Thyroid gland (tissue), 4 donors: ENCODE measurements at regions not wholly inside any gene's neighbourhood (a gene's known extent, or its start where the extent isn't known, plus 50 kb on each side); places are given as distances from the start of the nearest gene placed in this dataset.

Experiments used
- POLR2A ChIP-seq, 2 donors: fragments of 450-650 bp; IDR thresholded peaks; one replicate each; pipeline ENCODE4 v1.6.1; 2017; ENCODE audit warnings: antibody characterized with exemption in 2 of 2, mild to moderate bottlenecking in 2 of 2, moderate library complexity in 1 of 2
- TF ChIP-seq, protein P1 (sequence below), 6 experiments: fragments of 200-600 bp in 3 of 6; fragments of 450-650 bp in 3 of 6; sonication (generic) in 3 of 6; IDR thresholded peaks; one replicate each; pipeline ENCODE4 v1.5.1; 2016 to 2019; ENCODE audit warnings: antibody characterized with exemption in 6 of 6, mild to moderate bottlenecking in 2 of 6, inconsistent platforms in 1 of 6, moderate library complexity in 1 of 6

DNA sequence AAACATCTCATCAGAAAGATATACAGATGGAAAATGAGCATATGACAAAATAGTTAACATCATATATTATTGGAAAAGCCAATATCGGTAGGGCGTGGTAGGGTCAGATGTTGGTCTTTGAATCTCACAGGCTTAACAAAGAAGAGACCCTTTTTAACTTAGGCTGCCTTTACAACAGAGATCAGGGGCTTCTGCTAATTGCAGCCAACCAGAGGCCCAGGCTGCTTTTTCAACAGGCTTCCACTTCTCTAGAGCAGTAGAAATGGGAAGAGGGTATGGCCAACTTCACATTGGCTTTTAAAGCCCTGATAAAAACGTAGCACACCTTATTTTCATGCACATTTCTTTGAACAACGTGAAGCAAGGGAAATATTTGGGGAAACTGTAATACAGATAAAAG lies 764.3 kb upstream of the CTNND2 start:
- TF ChIP-seq, protein P1, sequence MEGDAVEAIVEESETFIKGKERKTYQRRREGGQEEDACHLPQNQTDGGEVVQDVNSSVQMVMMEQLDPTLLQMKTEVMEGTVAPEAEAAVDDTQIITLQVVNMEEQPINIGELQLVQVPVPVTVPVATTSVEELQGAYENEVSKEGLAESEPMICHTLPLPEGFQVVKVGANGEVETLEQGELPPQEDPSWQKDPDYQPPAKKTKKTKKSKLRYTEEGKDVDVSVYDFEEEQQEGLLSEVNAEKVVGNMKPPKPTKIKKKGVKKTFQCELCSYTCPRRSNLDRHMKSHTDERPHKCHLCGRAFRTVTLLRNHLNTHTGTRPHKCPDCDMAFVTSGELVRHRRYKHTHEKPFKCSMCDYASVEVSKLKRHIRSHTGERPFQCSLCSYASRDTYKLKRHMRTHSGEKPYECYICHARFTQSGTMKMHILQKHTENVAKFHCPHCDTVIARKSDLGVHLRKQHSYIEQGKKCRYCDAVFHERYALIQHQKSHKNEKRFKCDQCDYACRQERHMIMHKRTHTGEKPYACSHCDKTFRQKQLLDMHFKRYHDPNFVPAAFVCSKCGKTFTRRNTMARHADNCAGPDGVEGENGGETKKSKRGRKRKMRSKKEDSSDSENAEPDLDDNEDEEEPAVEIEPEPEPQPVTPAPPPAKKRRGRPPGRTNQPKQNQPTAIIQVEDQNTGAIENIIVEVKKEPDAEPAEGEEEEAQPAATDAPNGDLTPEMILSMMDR (IDR thresholded peaks at IDR 0.05): no peak
- TF ChIP-seq POLR2A (IDR thresholded peaks at IDR 0.05): no peak
